NCI-H1694 (cell line): ENCODE measurements at regions not wholly inside any gene's neighbourhood (a gene's known extent, or its start where the extent isn't known, plus 50 kb on each side); places are given as distances from the start of the nearest gene placed in this dataset.

Experiments
- DNase-seq: peaks from one replicate; lab custom pipeline; 2025; lab: John Stamatoyannopoulos, UW

- DNase-seq = no peak
Measured at GRCh38 chr11:131300439-131300717, 70.0 kb upstream of the NTM start.

GRCh38 chr11:131301306-131301705, 69.1 kb upstream of the NTM start:
- no peak for DNase-seq

- DNase-seq = no peak
Measured at GRCh38 chr11:131302836-131303235, 67.6 kb upstream of the NTM start.

- DNase-seq = no peak
Measured at GRCh38 chr11:131303611-131304119, 66.8 kb upstream of the NTM start.

GRCh38 chr11:131305005-131305404, 65.4 kb upstream of the NTM start:
- DNase-seq = no peak

GRCh38 chr11:131307506-131307905, 62.9 kb upstream of the NTM start:
- no peak for DNase-seq

- no peak for DNase-seq
Measured at GRCh38 chr11:131309776-131310175, 60.6 kb upstream of the NTM start.

GRCh38 chr11:131311776-131312514, 58.5 kb upstream of the NTM start:
- DNase-seq = no peak
